GM19023 (cell line): ENCODE measurements at regions not wholly inside any gene's neighbourhood (a gene's known extent, or its start where the extent isn't known, plus 50 kb on each side); places are given as distances from the start of the nearest gene placed in this dataset.

Experiments used
- ATAC-seq: cut with Tn5 transposase; IDR thresholded peaks from one replicate; pipeline ENCODE4 v1.9.1; 2021; ENCODE audit warnings: mild to moderate bottlenecking, moderate library complexity; ENCODE audit not compliant: unreplicated experiment

GRCh38 chr4:19915276-19915675 lies 336.4 kb upstream of the SLIT2 start:
- ATAC-seq: no peak

- no peak for ATAC-seq
Observed at GRCh38 chr4:19913650-19914049, 338.1 kb upstream of the SLIT2 start.

GRCh38 chr4:19910861-19911525 lies 340.7 kb upstream of the SLIT2 start:
- ATAC-seq: no peak

GRCh38 chr4:19905024-19905423 lies 346.7 kb upstream of the SLIT2 start:
- ATAC-seq: no peak

GRCh38 chr4:19888587-19888986 lies 363.1 kb upstream of the SLIT2 start:
- ATAC-seq: no peak

- ATAC-seq: no peak
Observed at GRCh38 chr4:19883841-19884240, 367.9 kb upstream of the SLIT2 start.

- no peak for ATAC-seq
Observed at GRCh38 chr4:19880206-19880605, 371.5 kb upstream of the SLIT2 start.

GRCh38 chr4:19879330-19879729 lies 372.4 kb upstream of the SLIT2 start:
- ATAC-seq: no peak

- no peak for ATAC-seq
Observed at GRCh38 chr4:19857991-19858390, 393.7 kb upstream of the SLIT2 start.

GRCh38 chr4:19857380-19857779 lies 394.3 kb upstream of the SLIT2 start:
- no peak for ATAC-seq

GRCh38 chr4:19850909-19851308 lies 400.8 kb upstream of the SLIT2 start:
- no peak for ATAC-seq

GRCh38 chr4:19844446-19844845 lies 407.3 kb upstream of the SLIT2 start:
- ATAC-seq: no peak

- no peak for ATAC-seq
Observed at GRCh38 chr4:19842471-19842870, 409.2 kb upstream of the SLIT2 start.

- no peak for ATAC-seq
Observed at GRCh38 chr4:19838858-19839257, 412.8 kb upstream of the SLIT2 start.

- ATAC-seq: no peak
Observed at GRCh38 chr4:19835429-19835828, 416.3 kb upstream of the SLIT2 start.

GRCh38 chr4:19832411-19832810 lies 419.3 kb upstream of the SLIT2 start:
- no peak for ATAC-seq

- no peak for ATAC-seq
Observed at GRCh38 chr4:19831644-19832285, 419.9 kb upstream of the SLIT2 start.

- ATAC-seq: no peak
Observed at GRCh38 chr4:19829101-19829500, 422.6 kb upstream of the SLIT2 start.

- no peak for ATAC-seq
Observed at GRCh38 chr4:19823781-19824180, 427.9 kb upstream of the SLIT2 start.

- ATAC-seq: no peak
Observed at GRCh38 chr4:19819737-19820136, 432.0 kb upstream of the SLIT2 start.

- ATAC-seq: no peak
Observed at GRCh38 chr4:19809989-19810388, 441.7 kb upstream of the SLIT2 start.

GRCh38 chr4:19807505-19807904 lies 444.2 kb upstream of the SLIT2 start:
- ATAC-seq: no peak

GRCh38 chr4:19806865-19807264 lies 444.8 kb upstream of the SLIT2 start:
- no peak for ATAC-seq
